ENCODE measurements at regions not wholly inside any gene's neighbourhood (a gene's known extent, or its start where the extent isn't known, plus 50 kb on each side); places are given as distances from the start of the nearest gene placed in this dataset.
"Not testable (repeated sequence)": the region's sequence is repeated elsewhere in the genome, so short reads cannot be mapped to it uniquely, and the experiment has no call there.

GRCh38 chr20:30895354-30895711 lies 362.1 kb upstream of the DEFB115 start:
- H3K27me3 ChIP-seq, H3K4me3 ChIP-seq, DNase-seq, H3K9me3 ChIP-seq, H3K27ac ChIP-seq, H3K36me3 ChIP-seq, H3K4me1 ChIP-seq: not testable (repeated sequence)

- H3K4me1 ChIP-seq, H3K4me3 ChIP-seq, H3K27ac ChIP-seq, H3K36me3 ChIP-seq, H3K27me3 ChIP-seq, H3K9me3 ChIP-seq: not testable (repeated sequence)
- DNase-seq = peak in 1 of 3 donors; percentile 26
These were observed 357.9 kb upstream of the DEFB115 start for GRCh38 chr20:30899370-30900079.

GRCh38 chr20:30900080-30900719 lies 357.3 kb upstream of the DEFB115 start:
- not testable (repeated sequence) for H3K4me1 ChIP-seq, H3K27me3 ChIP-seq, H3K36me3 ChIP-seq, H3K9me3 ChIP-seq, H3K4me3 ChIP-seq, DNase-seq, H3K27ac ChIP-seq

- H3K36me3 ChIP-seq, H3K27ac ChIP-seq, H3K9me3 ChIP-seq, H3K27me3 ChIP-seq, H3K4me1 ChIP-seq, DNase-seq, H3K4me3 ChIP-seq: not testable (repeated sequence)
These were observed 352.2 kb upstream of the DEFB115 start for GRCh38 chr20:30905231-30905630.

DNA sequence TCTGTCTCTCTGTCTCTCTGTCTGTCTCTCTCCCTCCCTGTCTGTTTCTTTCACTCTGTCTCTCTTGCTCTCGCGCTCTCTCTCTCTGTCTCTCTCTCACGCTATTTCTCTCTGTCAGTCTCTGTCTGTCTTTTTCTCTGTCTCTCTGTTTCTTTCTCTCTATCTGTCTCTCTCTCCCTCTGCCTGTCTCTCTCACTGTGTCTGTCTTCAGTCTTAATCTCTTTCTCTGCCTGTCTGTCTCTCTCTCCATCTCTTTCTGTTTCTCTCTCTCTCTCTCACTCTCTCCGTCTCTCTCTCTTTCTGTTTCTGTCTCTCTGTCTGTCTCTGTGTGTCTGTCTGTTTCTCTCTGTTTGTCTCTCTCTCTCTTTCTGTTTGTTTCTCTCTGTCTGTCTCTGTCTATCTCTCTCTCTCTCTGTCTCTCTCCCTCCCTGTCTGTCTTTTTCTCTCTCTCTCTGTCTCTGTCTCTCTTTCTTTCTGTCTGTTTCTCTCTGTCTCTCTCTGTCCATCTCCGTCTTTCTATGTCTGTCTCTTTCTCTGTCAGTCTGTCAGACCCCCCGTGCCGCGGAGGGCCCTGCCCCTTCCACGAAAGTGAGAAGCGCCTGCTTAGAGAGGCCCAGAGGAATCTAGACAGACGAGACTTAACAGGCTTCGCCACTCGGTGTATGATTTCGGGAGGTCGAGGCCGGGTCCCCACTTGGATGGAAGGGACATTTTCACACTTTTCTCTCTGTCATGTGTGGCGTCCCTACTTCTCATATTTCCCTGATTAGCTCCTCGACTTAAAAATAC lies 346.3 kb upstream of the DEFB115 start:
- no peaks in the 10 kb centered on the region for H3K9me3 ChIP-seq
- DNase-seq = no peak
- no peaks in the 10 kb centered on the region for H3K36me3 ChIP-seq
- no peak overlapping the region for H3K4me3 ChIP-seq
- no peaks in the 10 kb centered on the region for H3K27me3 ChIP-seq
- H3K27ac ChIP-seq = no peak overlapping the region
- TF ChIP-seq POLR2A (IDR thresholded peaks at IDR 0.05) = no peak
- TF ChIP-seq, protein P1, sequence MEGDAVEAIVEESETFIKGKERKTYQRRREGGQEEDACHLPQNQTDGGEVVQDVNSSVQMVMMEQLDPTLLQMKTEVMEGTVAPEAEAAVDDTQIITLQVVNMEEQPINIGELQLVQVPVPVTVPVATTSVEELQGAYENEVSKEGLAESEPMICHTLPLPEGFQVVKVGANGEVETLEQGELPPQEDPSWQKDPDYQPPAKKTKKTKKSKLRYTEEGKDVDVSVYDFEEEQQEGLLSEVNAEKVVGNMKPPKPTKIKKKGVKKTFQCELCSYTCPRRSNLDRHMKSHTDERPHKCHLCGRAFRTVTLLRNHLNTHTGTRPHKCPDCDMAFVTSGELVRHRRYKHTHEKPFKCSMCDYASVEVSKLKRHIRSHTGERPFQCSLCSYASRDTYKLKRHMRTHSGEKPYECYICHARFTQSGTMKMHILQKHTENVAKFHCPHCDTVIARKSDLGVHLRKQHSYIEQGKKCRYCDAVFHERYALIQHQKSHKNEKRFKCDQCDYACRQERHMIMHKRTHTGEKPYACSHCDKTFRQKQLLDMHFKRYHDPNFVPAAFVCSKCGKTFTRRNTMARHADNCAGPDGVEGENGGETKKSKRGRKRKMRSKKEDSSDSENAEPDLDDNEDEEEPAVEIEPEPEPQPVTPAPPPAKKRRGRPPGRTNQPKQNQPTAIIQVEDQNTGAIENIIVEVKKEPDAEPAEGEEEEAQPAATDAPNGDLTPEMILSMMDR (IDR thresholded peaks at IDR 0.05) = no peak
- H3K4me1 ChIP-seq = no peaks in the 10 kb centered on the region

GRCh38 chr20:30911832-30912660 lies 345.4 kb upstream of the DEFB115 start:
- H3K9me3 ChIP-seq, H3K27ac ChIP-seq, H3K4me1 ChIP-seq, DNase-seq, H3K36me3 ChIP-seq, H3K27me3 ChIP-seq, H3K4me3 ChIP-seq: not testable (repeated sequence)

DNA sequence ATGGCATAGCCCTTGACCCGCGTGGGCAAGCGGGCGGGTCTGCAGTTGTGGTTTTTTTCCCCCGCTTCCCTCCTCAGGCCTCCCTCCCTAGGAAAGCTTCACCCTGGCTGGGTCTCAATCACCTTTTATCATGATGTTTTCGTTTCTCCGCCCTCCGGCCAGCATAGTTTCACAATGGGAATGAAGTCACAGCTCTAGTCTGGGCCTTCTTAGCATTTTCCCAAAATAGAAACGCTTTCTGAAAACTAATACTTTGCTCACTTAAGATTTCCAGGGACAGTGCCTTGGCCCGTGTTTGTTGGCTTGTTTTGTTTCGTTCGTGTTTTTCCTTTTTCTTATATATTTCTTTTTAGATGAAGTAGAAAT lies 344.8 kb upstream of the DEFB115 start:
- H3K27ac ChIP-seq, H3K4me3 ChIP-seq, H3K4me1 ChIP-seq, DNase-seq, H3K9me3 ChIP-seq, H3K36me3 ChIP-seq, H3K27me3 ChIP-seq: not testable (repeated sequence)

DNA sequence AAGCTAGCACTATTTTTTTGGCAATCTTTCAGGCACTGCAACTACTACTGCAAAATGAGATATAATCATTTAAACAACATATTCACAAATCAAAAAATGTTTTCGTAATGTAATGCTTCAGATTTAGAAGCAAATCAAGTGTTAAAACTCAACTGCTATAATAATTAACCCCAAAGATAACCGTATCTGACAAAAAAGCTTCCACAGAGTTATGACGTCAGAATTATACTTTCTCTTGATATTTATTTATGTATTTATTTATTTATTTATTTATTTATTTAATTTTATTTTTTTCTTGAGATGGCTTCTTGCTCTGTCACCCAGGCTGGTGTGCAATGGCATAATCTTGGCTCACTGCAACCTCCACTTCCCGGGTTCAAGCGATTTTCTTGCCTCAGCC lies 341.1 kb upstream of the DEFB115 start:
- not testable (repeated sequence) for H3K36me3 ChIP-seq, H3K27me3 ChIP-seq, H3K4me3 ChIP-seq, H3K27ac ChIP-seq, H3K4me1 ChIP-seq, H3K9me3 ChIP-seq, DNase-seq

DNA sequence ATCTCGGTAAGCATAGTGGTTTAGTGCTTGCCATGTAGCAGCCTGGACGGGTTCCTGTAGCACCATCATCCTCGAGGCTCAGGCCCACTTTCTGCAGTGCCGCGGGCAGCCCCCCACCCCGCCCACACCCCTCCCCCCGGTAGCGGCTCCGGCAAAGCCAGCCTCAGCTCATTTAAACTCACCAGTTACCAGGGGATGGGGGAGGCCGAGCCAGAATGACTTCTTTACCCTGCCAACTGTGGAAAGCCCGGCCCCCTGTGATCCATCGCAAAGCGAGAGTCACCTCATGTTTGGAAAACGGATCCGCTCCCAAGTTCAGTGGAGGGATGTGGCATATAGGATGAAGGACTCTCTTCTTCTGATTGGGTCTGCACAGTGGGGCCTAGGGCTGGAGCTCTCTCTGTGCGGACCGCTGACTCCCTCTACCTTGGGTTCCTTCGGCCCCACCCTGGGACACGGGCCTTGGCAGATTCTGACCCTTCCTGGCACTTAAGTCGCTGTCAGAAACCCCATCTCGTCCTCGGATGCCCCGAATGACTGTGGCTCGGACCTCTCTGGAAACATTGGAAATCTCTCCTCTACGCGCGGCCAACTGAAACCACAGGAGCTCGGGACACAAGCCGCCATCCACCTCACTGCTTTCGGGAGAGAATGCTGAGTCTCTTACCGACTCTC lies 337.8 kb upstream of the DEFB115 start:
- H3K27me3 ChIP-seq = no peaks in the 10 kb centered on the region
- H3K4me3 ChIP-seq = no peak overlapping the region
- DNase-seq = no peak
- peaks cover 0 to 14% (median 0%) of the 10 kb centered on the region in 4 donors for H3K9me3 ChIP-seq
- TF ChIP-seq, protein P1 (IDR thresholded peaks at IDR 0.05) = no peak
- TF ChIP-seq POLR2A (IDR thresholded peaks at IDR 0.05) = no peak
- H3K36me3 ChIP-seq = no peaks in the 10 kb centered on the region
- no peaks in the 10 kb centered on the region for H3K4me1 ChIP-seq
- no peak overlapping the region for H3K27ac ChIP-seq

Data from Peyer's patch (tissue), 4 donors.